ENCODE measurements at regions not wholly inside any gene's neighbourhood (a gene's known extent, or its start where the extent isn't known, plus 50 kb on each side); places are given as distances from the start of the nearest gene placed in this dataset.
A peak's percentile ranks its signal among the peaks of the same experiment; 100 is the strongest.
"Not testable (repeated sequence)": the region's sequence is repeated elsewhere in the genome, so short reads cannot be mapped to it uniquely, and the experiment has no call there.

DNA sequence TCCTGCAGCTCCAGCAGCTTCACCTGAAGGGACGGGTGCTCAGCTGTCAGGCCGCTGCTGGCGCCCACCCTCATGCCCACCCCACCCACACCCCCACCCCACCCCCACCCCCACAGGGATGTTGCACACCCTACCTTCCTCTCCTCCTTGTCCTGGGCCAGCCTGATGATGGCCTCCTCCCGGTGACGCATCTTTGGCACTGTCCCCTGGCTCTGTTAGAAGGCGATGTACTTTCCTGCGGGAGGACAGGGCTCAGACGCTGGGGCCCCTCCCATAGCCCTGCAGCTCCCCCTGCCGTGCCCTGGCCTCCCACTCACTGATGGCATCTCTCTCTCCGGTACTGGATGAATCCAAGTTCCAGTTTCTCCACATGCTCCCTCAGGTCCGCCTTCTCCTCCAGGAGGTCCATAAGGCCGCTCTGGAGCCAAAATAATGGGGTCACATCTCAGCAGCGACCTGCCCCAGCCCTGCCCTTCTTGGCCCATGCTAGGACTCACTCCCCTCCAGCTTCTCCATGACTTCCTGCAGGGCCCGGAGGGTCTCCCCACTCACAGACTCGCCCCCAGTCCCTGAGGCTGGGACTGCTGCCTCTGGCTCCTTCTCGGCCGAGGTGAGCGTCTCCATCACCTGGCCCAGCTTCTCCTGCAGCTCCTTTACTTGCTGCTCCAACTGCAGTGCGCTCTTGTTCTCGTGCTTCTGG lies 55.2 kb downstream of the GOLGA8B start:
- DNase-seq; H3K27me3 Mint-ChIP-seq; H3K4me1 Mint-ChIP-seq (ENCODE audit: low read depth in 2 of 2); H3K36me3 Mint-ChIP-seq (ENCODE audit: insufficient read depth); H3K4me3 Mint-ChIP-seq; H3K27ac Mint-ChIP-seq; H3K9me3 Mint-ChIP-seq; ATAC-seq (replicated peaks): not testable (repeated sequence)

DNA sequence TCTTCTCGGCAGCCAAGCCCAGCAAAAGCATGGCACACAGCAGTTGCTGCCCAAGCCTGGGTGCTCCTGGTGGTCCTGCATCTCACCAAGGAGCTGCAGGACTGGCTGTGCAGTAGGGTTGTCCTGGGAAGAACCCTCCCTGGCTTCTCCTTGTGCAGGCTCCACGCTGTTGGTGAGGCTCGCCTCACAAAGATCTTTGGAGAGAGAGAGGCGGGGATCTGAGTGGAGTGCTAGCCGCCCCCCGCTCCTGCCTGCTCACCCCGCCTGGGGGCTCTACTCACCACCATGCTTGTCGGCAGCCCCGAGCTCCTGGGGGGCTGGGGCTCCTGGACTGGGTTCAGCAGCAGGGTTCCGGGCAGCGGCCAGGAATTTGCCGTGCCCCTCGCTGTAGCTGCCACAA lies 55.8 kb downstream of the GOLGA8B start:
- not testable (repeated sequence) for H3K27ac Mint-ChIP-seq; H3K4me1 Mint-ChIP-seq (ENCODE audit: low read depth in 2 of 2); H3K27me3 Mint-ChIP-seq

DNA sequence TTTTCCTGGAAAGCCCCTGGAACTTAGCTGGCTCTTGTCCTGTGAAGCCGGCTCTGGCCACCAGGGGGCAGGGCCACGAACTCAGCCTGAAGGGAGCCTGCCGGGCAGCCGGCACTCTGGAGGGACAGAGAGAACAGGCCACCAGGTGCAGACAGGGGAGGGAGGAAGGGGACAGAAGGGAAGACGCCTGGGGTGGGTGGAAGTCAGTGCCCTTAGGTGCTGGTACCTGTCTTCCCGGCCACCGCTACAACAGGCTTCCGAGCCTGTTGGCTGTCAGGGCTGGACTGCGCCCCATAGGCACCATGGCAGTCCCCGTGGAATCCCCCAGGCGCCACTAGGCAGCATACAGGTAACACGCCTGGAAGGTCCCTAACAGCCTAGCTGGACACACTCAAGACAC lies 59.6 kb downstream of the GOLGA8B start:
- H3K9me3 Mint-ChIP-seq; H3K27me3 Mint-ChIP-seq; H3K27ac Mint-ChIP-seq; H3K4me1 Mint-ChIP-seq (ENCODE audit: low read depth in 2 of 2); ATAC-seq (replicated peaks); DNase-seq; H3K36me3 Mint-ChIP-seq (ENCODE audit: insufficient read depth); H3K4me3 Mint-ChIP-seq: not testable (repeated sequence)

More for the DNA sequence above, 55.8 kb downstream of the GOLGA8B start:
- not testable (repeated sequence) for ATAC-seq (replicated peaks); H3K4me3 Mint-ChIP-seq; H3K9me3 Mint-ChIP-seq; DNase-seq; H3K36me3 Mint-ChIP-seq (ENCODE audit: insufficient read depth)

DNA sequence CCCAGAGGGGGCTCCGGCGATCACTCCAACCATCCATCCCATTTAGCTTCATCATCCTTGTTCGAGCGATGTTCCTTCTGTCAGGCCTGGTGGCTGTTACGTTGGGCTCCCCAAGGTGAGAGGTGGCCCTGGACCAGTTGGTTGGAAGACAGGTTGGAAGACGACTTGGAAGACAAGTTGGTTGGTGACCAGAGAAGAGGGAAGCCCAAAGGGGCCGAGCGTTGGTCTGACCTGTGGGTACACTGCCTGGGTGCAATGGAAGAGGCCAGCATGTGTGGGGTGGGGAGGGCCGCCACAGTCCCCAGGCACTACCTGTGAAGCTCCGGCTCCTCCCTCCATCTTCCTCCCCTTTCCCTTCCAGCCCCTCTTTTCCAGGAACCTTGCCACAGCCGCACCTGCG lies 60.9 kb downstream of the GOLGA8B start:
- not testable (repeated sequence) for H3K27me3 Mint-ChIP-seq; H3K4me3 Mint-ChIP-seq; ATAC-seq (replicated peaks)

DNA sequence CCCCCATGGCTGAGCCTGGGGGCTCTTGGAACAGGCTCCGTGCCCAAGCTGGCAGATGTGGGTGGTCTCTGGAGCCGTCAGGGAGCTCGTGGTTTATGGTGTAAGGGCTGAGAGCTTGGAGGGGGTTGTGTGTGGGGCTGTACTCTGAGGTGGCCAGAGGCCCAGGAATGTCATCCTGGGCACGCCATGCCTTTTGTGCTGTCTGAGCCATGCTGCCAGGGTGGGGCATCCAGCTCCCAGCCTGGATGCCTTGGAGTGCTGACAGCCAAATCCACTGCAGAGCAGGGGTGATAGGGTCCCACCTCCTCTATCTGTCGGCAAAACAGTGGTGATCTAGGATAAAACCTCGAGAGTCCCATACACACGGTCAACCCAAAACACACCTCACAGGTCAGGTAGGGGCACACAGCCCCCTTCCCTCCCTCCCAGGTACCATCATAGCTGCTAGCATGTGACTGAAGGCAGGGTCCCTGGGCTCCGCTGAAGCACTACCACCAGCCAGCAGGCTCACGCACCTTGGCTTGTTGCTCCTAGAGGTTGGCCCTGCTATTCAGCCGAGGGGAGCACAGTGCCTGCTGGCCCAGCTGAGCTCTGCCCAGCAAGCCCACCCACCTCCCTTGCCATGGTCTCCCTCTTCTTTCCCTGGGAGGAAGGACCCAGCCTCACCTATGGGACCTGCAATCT lies 61.5 kb downstream of the GOLGA8B start:
- H3K27ac Mint-ChIP-seq; ATAC-seq (replicated peaks); DNase-seq; H3K27me3 Mint-ChIP-seq; H3K4me1 Mint-ChIP-seq (ENCODE audit: low read depth in 2 of 2); H3K4me3 Mint-ChIP-seq; H3K36me3 Mint-ChIP-seq (ENCODE audit: insufficient read depth); H3K9me3 Mint-ChIP-seq: not testable (repeated sequence)

More for the DNA sequence above, 60.9 kb downstream of the GOLGA8B start:
- H3K36me3 Mint-ChIP-seq (ENCODE audit: insufficient read depth); H3K4me1 Mint-ChIP-seq (ENCODE audit: low read depth in 2 of 2); H3K27ac Mint-ChIP-seq; H3K9me3 Mint-ChIP-seq; DNase-seq: not testable (repeated sequence)

DNA sequence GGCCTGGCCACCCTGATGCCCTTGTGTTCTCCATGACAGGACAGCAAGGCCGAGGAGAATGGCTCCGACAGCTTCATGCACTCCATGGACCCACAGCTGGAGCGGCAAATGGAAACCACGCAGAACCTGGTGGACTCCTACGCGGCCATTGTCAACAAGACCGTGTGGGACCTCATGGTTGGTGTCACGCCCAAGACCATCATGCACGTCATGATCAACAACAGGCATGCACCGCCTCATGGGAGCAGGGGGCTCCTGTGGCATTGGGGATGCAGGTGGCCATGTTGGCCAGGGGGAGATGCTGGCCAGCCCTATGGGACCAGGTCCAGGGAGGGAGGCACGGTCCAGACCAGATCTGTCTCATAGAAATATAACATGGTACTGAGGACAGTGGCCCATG lies 62.9 kb downstream of the GOLGA8B start:
- Mint-ChIP-seq H3K27me3 (peaks cover 13 to 14% of the 10 kb centered on the region in 2 donors), H3K4me3 (no peak overlapping the region), H3K9me3 (no peaks in the 10 kb centered on the region), H3K4me1 (ENCODE audit: low read depth in 2 of 2) (peaks cover 0 to under 1% of the 10 kb centered on the region in 2 donors), H3K27ac (no peak overlapping the region), H3K36me3 (ENCODE audit: insufficient read depth) (no peaks in the 10 kb centered on the region)
- DNase-seq = no peak
- ATAC-seq (replicated peaks) = no peak

DNA sequence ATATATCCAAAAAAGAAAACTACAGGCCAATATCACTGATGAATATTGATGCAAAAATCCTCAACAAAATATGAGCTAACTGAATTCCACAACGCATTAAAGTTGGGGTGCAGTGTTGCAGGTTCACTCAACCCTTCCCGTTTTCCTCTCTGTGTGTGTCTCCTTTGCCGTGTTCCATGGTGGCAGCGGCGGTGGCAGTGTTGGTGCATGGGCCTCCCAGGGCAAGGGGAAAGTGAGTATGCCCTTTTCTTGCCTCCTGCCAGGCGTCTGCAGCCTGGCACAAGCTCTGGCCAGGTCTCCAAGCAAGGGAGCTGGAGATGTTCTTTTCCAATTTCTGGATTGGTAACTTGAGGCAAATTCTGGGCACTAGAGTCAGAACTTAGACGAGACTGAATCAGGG lies 63.4 kb downstream of the GOLGA8B start:
- not testable (repeated sequence) for H3K27ac Mint-ChIP-seq; H3K9me3 Mint-ChIP-seq; H3K4me1 Mint-ChIP-seq (ENCODE audit: low read depth in 2 of 2); H3K36me3 Mint-ChIP-seq (ENCODE audit: insufficient read depth); ATAC-seq (replicated peaks); DNase-seq; H3K4me3 Mint-ChIP-seq
- H3K27me3 Mint-ChIP-seq = peaks cover 13 to 20% of the 10 kb centered on the region in 2 donors

DNA sequence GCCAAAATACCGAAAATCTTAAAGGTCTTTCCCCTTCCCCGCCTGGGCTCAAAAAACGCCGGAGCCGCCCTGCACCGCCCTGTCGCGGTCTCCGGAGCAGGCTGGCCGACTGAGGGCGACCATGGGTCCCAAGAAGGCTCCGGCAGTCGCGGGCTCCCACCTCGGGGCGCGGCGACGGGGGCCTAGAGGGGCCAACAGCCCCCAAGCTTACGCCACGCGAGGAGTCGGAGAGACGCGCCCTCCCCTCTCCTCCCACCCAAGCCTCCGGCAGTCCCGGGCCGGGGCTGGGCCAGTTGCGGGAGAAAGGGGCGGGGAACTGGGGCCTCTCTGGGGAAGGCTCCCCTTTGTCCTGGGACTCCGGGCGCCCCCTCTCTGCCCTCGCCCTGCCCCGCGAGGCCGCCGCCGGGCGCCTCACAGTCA lies 69.2 kb downstream of the GOLGA8B start:
- ATAC-seq (replicated peaks) = peak; percentile 61
- Mint-ChIP-seq H3K27me3 (peaks cover 39 to 76% of the 10 kb centered on the region in 2 donors), H3K27ac (peak overlapping the region in 1 of 2 donors; percentile 60), H3K36me3 (ENCODE audit: insufficient read depth) (peaks cover 7% of the 10 kb centered on the region), H3K4me3 (peak overlapping the region; percentile 75 to 82), H3K4me1 (ENCODE audit: low read depth in 2 of 2) (peaks cover 0 to 15% of the 10 kb centered on the region in 2 donors), H3K9me3 (no peaks in the 10 kb centered on the region)
- peak in 1 of 3 experiments; percentile 9 for DNase-seq

DNA sequence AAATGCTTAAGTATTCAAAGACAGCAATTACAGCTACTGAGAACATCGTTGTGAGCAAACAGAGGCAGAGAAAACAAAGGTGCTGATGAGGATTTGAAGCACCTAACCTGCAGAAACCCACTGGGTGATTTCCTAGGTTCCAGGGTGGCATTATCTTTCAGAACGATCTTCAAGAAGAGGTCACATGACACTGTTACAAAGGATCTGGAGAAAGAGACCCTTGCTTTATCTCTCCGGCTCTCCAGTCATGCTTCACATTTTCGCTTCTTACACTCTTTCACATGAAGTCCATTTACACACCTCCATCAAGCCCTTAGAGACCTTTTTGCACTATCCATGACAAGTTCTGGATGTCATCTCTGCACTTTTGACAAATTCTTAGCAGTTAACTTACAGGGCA lies 70.8 kb downstream of the GOLGA8B start:
- Mint-ChIP-seq H3K27ac (no peak overlapping the region), H3K4me1 (ENCODE audit: low read depth in 2 of 2) (peaks cover 0 to 15% of the 10 kb centered on the region in 2 donors), H3K27me3 (peaks cover 39 to 82% of the 10 kb centered on the region in 2 donors), H3K9me3 (no peaks in the 10 kb centered on the region), H3K36me3 (ENCODE audit: insufficient read depth) (peaks cover 7% of the 10 kb centered on the region), H3K4me3 (peak overlapping the region in 1 of 2 donors; percentile 82)
- DNase-seq (no peak), ATAC-seq (replicated peaks) (no peak)

DNA sequence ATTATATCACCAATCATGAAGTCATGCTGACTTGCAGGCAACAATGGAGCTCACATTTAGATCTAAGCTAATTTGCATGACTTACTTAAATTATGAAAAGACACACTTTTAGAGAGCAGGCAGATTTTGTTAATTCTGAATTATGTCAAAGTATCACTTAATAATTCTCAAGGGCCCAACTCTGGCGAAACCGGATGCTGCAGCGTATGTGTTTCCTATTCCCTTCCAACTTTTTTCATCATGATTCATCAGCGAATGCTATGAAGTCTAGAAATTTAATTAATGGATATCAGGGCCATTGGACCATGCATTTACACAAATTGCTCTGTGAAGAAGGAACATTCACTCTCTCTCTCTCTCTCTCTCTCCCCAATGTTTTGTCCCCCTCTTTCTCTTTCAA lies 63.5 kb upstream of the GOLGA8A start:
- Mint-ChIP-seq H3K36me3 (ENCODE audit: insufficient read depth) (no peaks in the 10 kb centered on the region), H3K27ac (no peak overlapping the region), H3K4me3 (no peak overlapping the region), H3K9me3 (no peaks in the 10 kb centered on the region), H3K27me3 (peaks cover 26 to 48% of the 10 kb centered on the region in 2 donors), H3K4me1 (ENCODE audit: low read depth in 2 of 2) (peaks cover under 1 to 3% of the 10 kb centered on the region in 2 donors)
- ATAC-seq (replicated peaks) = no peak
- no peak for DNase-seq

DNA sequence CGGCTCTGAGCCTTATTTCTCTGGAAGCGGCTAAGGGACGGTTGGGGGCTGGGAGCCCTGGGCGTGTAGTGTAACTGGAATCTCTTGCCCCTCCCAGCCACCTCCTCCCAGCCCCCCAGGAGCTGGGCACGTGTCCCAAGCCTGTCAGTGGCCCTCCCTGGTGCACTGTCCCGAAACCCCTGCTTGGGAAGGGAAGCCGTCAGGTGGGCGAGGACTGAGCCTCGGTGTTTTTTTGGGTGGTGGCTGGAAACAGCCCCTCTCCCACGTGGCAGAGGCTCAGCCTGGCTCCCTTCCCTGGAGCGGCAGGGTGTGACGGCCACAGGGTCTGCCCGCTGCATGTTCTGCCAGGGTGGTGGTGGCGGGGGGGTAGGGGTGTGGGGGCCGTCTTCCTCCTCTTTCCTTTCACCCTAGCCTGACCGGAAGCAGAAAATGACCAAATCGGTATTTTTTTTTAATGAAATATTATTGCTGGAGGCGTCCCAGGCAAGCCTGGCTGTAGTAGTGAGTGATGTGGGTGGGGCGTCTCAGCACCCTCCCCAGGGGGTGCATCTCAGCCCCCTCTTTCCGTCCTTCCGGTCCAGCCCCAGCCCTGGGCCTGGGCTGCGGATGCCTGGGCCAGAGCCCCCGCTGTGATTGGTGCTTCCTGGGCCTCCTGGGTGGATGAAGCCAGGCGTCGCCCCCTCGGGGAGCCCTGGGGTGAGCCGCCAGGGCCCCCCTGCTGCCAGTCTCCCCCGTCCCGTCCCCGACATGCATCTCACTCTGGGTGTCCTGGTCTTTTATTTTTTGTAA lies 58.8 kb upstream of the GOLGA8A start:
- peak overlapping the region in 1 of 2 donors; percentile 37 for H3K4me3 Mint-ChIP-seq
- H3K27ac Mint-ChIP-seq = no peak overlapping the region
- peaks cover 55 to 62% of the 10 kb centered on the region in 2 donors for H3K27me3 Mint-ChIP-seq
- H3K4me1 Mint-ChIP-seq (ENCODE audit: low read depth in 2 of 2) = peaks cover 3 to 6% of the 10 kb centered on the region in 2 donors
- H3K9me3 Mint-ChIP-seq = peaks cover 3 to 5% of the 10 kb centered on the region in 2 donors
- no peaks in the 10 kb centered on the region for H3K36me3 Mint-ChIP-seq (ENCODE audit: insufficient read depth)
- DNase-seq = no peak
- ATAC-seq (replicated peaks) = no peak

DNA sequence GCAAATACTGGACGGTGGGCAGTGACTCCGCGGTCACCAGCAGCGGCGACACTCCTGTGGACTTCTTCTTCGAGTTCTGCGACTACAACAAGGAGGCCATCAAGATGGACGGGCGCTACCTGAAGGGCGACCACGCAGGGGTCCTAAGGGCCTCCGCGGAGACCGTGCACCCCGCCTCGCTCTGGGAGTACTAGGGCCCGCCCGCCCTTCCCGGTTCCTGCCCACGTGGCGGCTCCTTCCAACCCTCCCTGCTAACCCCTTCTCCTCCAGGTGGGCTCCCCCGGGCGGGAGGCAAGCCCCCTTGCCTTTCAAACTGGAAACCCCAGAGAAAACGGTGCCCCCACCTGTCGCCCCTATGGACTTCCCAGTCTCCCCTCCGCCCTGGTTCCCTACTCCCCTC lies 58.1 kb upstream of the GOLGA8A start:
- Mint-ChIP-seq H3K27me3 (peaks cover 62 to 69% of the 10 kb centered on the region in 2 donors), H3K4me3 (peak overlapping the region in 1 of 2 donors; percentile 17)
- not testable (repeated sequence) for H3K36me3 Mint-ChIP-seq (ENCODE audit: insufficient read depth); DNase-seq; H3K4me1 Mint-ChIP-seq (ENCODE audit: low read depth in 2 of 2); ATAC-seq (replicated peaks); H3K27ac Mint-ChIP-seq; H3K9me3 Mint-ChIP-seq

DNA sequence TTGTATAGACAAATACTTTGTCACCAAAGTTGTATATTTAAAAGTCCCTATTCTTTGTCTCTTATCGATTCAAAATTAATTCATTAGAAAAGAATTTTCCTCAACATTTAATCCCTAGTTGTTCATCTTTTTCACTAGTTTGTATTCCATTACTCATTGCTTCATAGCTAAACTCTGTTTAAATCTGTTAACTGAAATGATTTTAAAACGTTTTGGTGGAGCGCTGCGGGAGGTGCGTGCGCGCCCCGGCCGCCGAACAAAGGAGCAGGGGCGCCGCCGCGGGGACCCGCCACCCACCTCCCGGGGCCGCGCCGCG lies 56.4 kb upstream of the GOLGA8A start:
- H3K27ac Mint-ChIP-seq = no peak overlapping the region
- no peaks in the 10 kb centered on the region for H3K36me3 Mint-ChIP-seq (ENCODE audit: insufficient read depth)
- no peak overlapping the region for H3K4me3 Mint-ChIP-seq
- DNase-seq (no peak), ATAC-seq (replicated peaks) (no peak)
- peaks cover 61 to 75% of the 10 kb centered on the region in 2 donors for H3K27me3 Mint-ChIP-seq
- peaks cover 3 to 7% of the 10 kb centered on the region in 2 donors for H3K4me1 Mint-ChIP-seq (ENCODE audit: low read depth in 2 of 2)
- peaks cover 3 to 7% of the 10 kb centered on the region in 2 donors for H3K9me3 Mint-ChIP-seq
